ENCODE measurements at regions not wholly inside any gene's neighbourhood (a gene's known extent, or its start where the extent isn't known, plus 50 kb on each side); places are given as distances from the start of the nearest gene placed in this dataset.

- Histone ChIP-seq H3K4me1 (ENCODE audit: control insufficient read depth, insufficient read depth, low read length, poor library complexity, severe bottlenecking) (no peaks in the 10 kb centered on the region), H3K4me3 (ENCODE audit: extremely low read depth, insufficient read depth, low read length, poor library complexity, severe bottlenecking) (no peak overlapping the region), H3K27ac (ENCODE audit: low read depth, low read length, severe bottlenecking) (no peak overlapping the region), H3K9me3 (ENCODE audit: control insufficient read depth, low read length) (no peaks in the 10 kb centered on the region), H3K36me3 (ENCODE audit: control insufficient read depth, insufficient read depth, low read length) (no peaks in the 10 kb centered on the region)
- WGBS, 2 experiments (ENCODE audit: insufficient coverage in 2 of 2), result 100% methylated on average over 1 of the region's 2 CpGs; no CpG with 5 or more reads in 1 of the 2 experiments
These were observed 1180.0 kb upstream of the TENM4 start for GRCh38 chr11:80620867-80621266.

GRCh38 chr11:80617156-80617555, 1176.3 kb upstream of the TENM4 start:
- H3K4me3 ChIP-seq (ENCODE audit: extremely low read depth, insufficient read depth, low read length, poor library complexity, severe bottlenecking), result no peak overlapping the region
- H3K4me1 ChIP-seq (ENCODE audit: control insufficient read depth, insufficient read depth, low read length, poor library complexity, severe bottlenecking), result no peaks in the 10 kb centered on the region
- H3K36me3 ChIP-seq (ENCODE audit: control insufficient read depth, insufficient read depth, low read length), result no peaks in the 10 kb centered on the region
- peaks cover 4% of the 10 kb centered on the region for H3K9me3 ChIP-seq (ENCODE audit: control insufficient read depth, low read length)
- no peak overlapping the region for H3K27ac ChIP-seq (ENCODE audit: low read depth, low read length, severe bottlenecking)
- 80 to 88% methylated on average over 1 of the region's 1 CpG for WGBS, 2 experiments (ENCODE audit: insufficient coverage in 2 of 2)

GRCh38 chr11:80616070-80616800, 1175.4 kb upstream of the TENM4 start:
- no peak overlapping the region for H3K4me3 ChIP-seq (ENCODE audit: extremely low read depth, insufficient read depth, low read length, poor library complexity, severe bottlenecking)
- H3K9me3 ChIP-seq (ENCODE audit: control insufficient read depth, low read length), result peaks cover 4% of the 10 kb centered on the region
- WGBS, 2 experiments (ENCODE audit: insufficient coverage in 2 of 2), result 100% methylated on average over 1 of the region's 4 CpGs; no CpG with 5 or more reads in 1 of the 2 experiments
- no peaks in the 10 kb centered on the region for H3K36me3 ChIP-seq (ENCODE audit: control insufficient read depth, insufficient read depth, low read length)
- H3K27ac ChIP-seq (ENCODE audit: low read depth, low read length, severe bottlenecking), result no peak overlapping the region
- no peaks in the 10 kb centered on the region for H3K4me1 ChIP-seq (ENCODE audit: control insufficient read depth, insufficient read depth, low read length, poor library complexity, severe bottlenecking)

GRCh38 chr11:80613655-80614054, 1172.8 kb upstream of the TENM4 start:
- Histone ChIP-seq H3K27ac (ENCODE audit: low read depth, low read length, severe bottlenecking) (no peak overlapping the region), H3K4me3 (ENCODE audit: extremely low read depth, insufficient read depth, low read length, poor library complexity, severe bottlenecking) (no peak overlapping the region), H3K36me3 (ENCODE audit: control insufficient read depth, insufficient read depth, low read length) (no peaks in the 10 kb centered on the region), H3K9me3 (ENCODE audit: control insufficient read depth, low read length) (peaks cover 4% of the 10 kb centered on the region), H3K4me1 (ENCODE audit: control insufficient read depth, insufficient read depth, low read length, poor library complexity, severe bottlenecking) (no peaks in the 10 kb centered on the region)
- WGBS, 2 experiments (ENCODE audit: insufficient coverage in 2 of 2), result 100% methylated on average over 1 of the region's 2 CpGs; no CpG with 5 or more reads in 1 of the 2 experiments

GRCh38 chr11:80610516-80610915, 1169.7 kb upstream of the TENM4 start:
- Histone ChIP-seq H3K4me1 (ENCODE audit: control insufficient read depth, insufficient read depth, low read length, poor library complexity, severe bottlenecking) (no peaks in the 10 kb centered on the region), H3K4me3 (ENCODE audit: extremely low read depth, insufficient read depth, low read length, poor library complexity, severe bottlenecking) (no peak overlapping the region), H3K36me3 (ENCODE audit: control insufficient read depth, insufficient read depth, low read length) (no peaks in the 10 kb centered on the region), H3K27ac (ENCODE audit: low read depth, low read length, severe bottlenecking) (no peak overlapping the region), H3K9me3 (ENCODE audit: control insufficient read depth, low read length) (peaks cover 4% of the 10 kb centered on the region)
- 93 to 95% methylated on average over 7 of the region's 7 CpGs for WGBS, 2 experiments (ENCODE audit: insufficient coverage in 2 of 2)

- no peak overlapping the region for H3K4me3 ChIP-seq (ENCODE audit: extremely low read depth, insufficient read depth, low read length, poor library complexity, severe bottlenecking)
These were observed 1162.6 kb upstream of the TENM4 start for GRCh38 chr11:80603472-80603871.

GRCh38 chr11:80598905-80599304, 1158.1 kb upstream of the TENM4 start:
- Histone ChIP-seq H3K27ac (ENCODE audit: low read depth, low read length, severe bottlenecking) (no peak overlapping the region), H3K9me3 (ENCODE audit: control insufficient read depth, low read length) (no peaks in the 10 kb centered on the region), H3K36me3 (ENCODE audit: control insufficient read depth, insufficient read depth, low read length) (no peaks in the 10 kb centered on the region), H3K4me3 (ENCODE audit: extremely low read depth, insufficient read depth, low read length, poor library complexity, severe bottlenecking) (no peak overlapping the region), H3K4me1 (ENCODE audit: control insufficient read depth, insufficient read depth, low read length, poor library complexity, severe bottlenecking) (peaks cover 3% of the 10 kb centered on the region)
- WGBS, 2 experiments (ENCODE audit: insufficient coverage in 2 of 2), result 92 to 97% methylated on average over 4 to 6 of the region's 6 CpGs

More at GRCh38 chr11:80603472-80603871, 1162.6 kb upstream of the TENM4 start:
- Histone ChIP-seq H3K9me3 (ENCODE audit: control insufficient read depth, low read length) (no peaks in the 10 kb centered on the region), H3K4me1 (ENCODE audit: control insufficient read depth, insufficient read depth, low read length, poor library complexity, severe bottlenecking) (no peaks in the 10 kb centered on the region), H3K36me3 (ENCODE audit: control insufficient read depth, insufficient read depth, low read length) (no peaks in the 10 kb centered on the region), H3K27ac (ENCODE audit: low read depth, low read length, severe bottlenecking) (no peak overlapping the region)
- WGBS, 2 experiments (ENCODE audit: insufficient coverage in 2 of 2), result no CpG with 5 or more reads among the region's 2 CpGs

DNA sequence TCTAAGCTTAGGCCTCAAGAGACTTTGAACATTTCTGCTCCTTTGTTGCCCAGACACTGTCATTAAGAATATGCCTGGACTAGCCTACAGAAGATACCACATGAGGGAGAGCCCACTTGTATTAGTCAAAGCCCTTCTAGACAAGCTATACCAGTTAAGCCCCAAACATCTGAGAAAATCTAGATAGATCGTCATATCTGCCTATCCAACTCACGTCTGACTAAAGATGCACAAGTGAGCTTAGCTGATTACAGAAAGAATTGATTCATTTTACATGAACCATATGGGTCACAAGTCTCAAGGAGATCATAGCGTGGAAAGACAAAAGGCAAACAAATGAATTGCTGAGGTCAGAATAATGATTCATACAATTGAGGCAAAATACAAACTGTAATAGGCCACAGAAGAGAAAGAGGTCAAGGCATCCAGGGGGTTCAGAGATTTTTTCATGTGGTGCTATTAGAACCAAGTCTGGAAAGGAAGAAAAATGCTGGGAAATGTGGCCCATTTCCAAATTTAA, 1155.5 kb upstream of the TENM4 start:
- Histone ChIP-seq H3K9me3 (ENCODE audit: control insufficient read depth, low read length) (no peaks in the 10 kb centered on the region), H3K36me3 (ENCODE audit: control insufficient read depth, insufficient read depth, low read length) (no peaks in the 10 kb centered on the region), H3K4me3 (ENCODE audit: extremely low read depth, insufficient read depth, low read length, poor library complexity, severe bottlenecking) (no peak overlapping the region), H3K27ac (ENCODE audit: low read depth, low read length, severe bottlenecking) (no peak overlapping the region), H3K4me1 (ENCODE audit: control insufficient read depth, insufficient read depth, low read length, poor library complexity, severe bottlenecking) (peaks cover 19% of the 10 kb centered on the region)
- WGBS, 2 experiments (ENCODE audit: insufficient coverage in 2 of 2), result 95 to 100% methylated on average over 2 to 3 of the region's 3 CpGs

DNA sequence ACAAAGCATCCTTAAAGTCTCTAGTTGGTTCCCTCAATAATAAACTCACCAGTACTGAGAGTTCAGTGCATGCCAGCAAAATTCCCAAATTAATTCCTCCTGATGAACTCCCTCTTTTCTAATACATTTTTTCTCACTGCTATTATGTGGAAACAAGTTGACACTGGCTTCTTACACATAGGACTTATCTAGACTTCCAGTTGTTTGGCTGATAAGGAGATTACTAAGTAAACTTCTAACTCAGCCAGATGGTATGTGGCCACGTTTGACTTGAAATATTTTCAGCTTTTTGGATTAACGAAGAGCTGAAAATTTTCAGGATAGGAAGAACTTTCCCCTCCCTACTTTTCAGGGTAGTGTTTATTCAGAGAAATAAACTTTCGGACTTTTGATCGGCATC, 1154.2 kb upstream of the TENM4 start:
- no peaks in the 10 kb centered on the region for H3K36me3 ChIP-seq (ENCODE audit: control insufficient read depth, insufficient read depth, low read length)
- peaks cover 3% of the 10 kb centered on the region for H3K9me3 ChIP-seq (ENCODE audit: control insufficient read depth, low read length)
- H3K4me1 ChIP-seq (ENCODE audit: control insufficient read depth, insufficient read depth, low read length, poor library complexity, severe bottlenecking), result peaks cover 19% of the 10 kb centered on the region
- WGBS, 2 experiments (ENCODE audit: insufficient coverage in 2 of 2), result no CpG with 5 or more reads among the region's 4 CpGs
- no peak overlapping the region for H3K4me3 ChIP-seq (ENCODE audit: extremely low read depth, insufficient read depth, low read length, poor library complexity, severe bottlenecking)
- peak overlapping the region; percentile 84 for H3K27ac ChIP-seq (ENCODE audit: low read depth, low read length, severe bottlenecking)

- no peak overlapping the region for H3K4me3 ChIP-seq (ENCODE audit: extremely low read depth, insufficient read depth, low read length, poor library complexity, severe bottlenecking)
- WGBS, 2 experiments (ENCODE audit: insufficient coverage in 2 of 2), result 67% methylated on average over 1 of the region's 2 CpGs; no CpG with 5 or more reads in 1 of the 2 experiments
- H3K9me3 ChIP-seq (ENCODE audit: control insufficient read depth, low read length), result peaks cover 3% of the 10 kb centered on the region
- peak overlapping the region; percentile 84 for H3K27ac ChIP-seq (ENCODE audit: low read depth, low read length, severe bottlenecking)
- H3K36me3 ChIP-seq (ENCODE audit: control insufficient read depth, insufficient read depth, low read length), result no peaks in the 10 kb centered on the region
- H3K4me1 ChIP-seq (ENCODE audit: control insufficient read depth, insufficient read depth, low read length, poor library complexity, severe bottlenecking), result peaks cover 19% of the 10 kb centered on the region
These were observed 1153.0 kb upstream of the TENM4 start for GRCh38 chr11:80593648-80594374.

Measured in mesodermal cell (in vitro differentiated cells).